Body of pancreas (tissue), 4 donors: ENCODE measurements at regions not wholly inside any gene's neighbourhood (a gene's known extent, or its start where the extent isn't known, plus 50 kb on each side); places are given as distances from the start of the nearest gene placed in this dataset.

Source experiments
- ATAC-seq: fragments of 150-250 bp; one replicate; pipeline ENCODE4 v1.9.1; 2016
- DNase-seq, 4 donors: peaks; one replicate each; pipeline ENCODE4 v3.0.0-alpha.2; 2019
- H3K27ac ChIP-seq, 4 donors: fragments of 200-600 bp; sonication (generic); 1 replicate in 3 of 4; 2 replicates in 1 of 4; pipeline versions ENCODE4 v1.5.1 to v1.6.1; 2016 to 2019; ENCODE audit warnings: mild to moderate bottlenecking in 1 of 4, mixed read lengths in 1 of 4, moderate library complexity in 1 of 4
- H3K27me3 ChIP-seq, 2 donors: fragments of 200-600 bp; sonication (generic); one replicate each; pipeline ENCODE4 v1.6.0; 2016; ENCODE audit warnings: mild to moderate bottlenecking in 1 of 2
- H3K36me3 ChIP-seq, 2 donors: fragments of 200-600 bp; sonication (generic); replicated peaks in 1 of 2; 2 replicates each; pipeline ENCODE4 v1.5.1; 2016; ENCODE audit warnings: low read depth in 2 of 2; ENCODE audit not compliant: insufficient read depth in 1 of 2
- H3K4me1 ChIP-seq: fragments of 200-600 bp; sonication (generic); one replicate; pipeline ENCODE4 v1.6.0; 2016
- H3K4me3 ChIP-seq, 2 donors: fragments of 200-600 bp; sonication (generic); 1 replicate in 1 of 2; 2 replicates in 1 of 2; pipeline ENCODE4 v1.5.1; 2016 to 2019
- H3K9me3 ChIP-seq, 3 donors: fragments of 200-600 bp; sonication (generic); 1 replicate in 2 of 3; 2 replicates in 1 of 3; pipeline ENCODE4 v1.5.1; 2016
- CTCF ChIP-seq, 7 experiments: fragments of 450-650 bp in 4 of 7; fragments of 200-600 bp in 3 of 7; sonication (generic) in 3 of 7; IDR thresholded peaks; one replicate each; pipeline ENCODE4 v1.5.1; 2016 to 2019; ENCODE audit warnings: antibody characterized with exemption in 7 of 7
- POLR2A ChIP-seq, 3 donors: fragments of 450-650 bp; IDR thresholded peaks; one replicate each; pipeline ENCODE4 v1.6.1; 2016; ENCODE audit warnings: antibody characterized with exemption in 3 of 3, mild to moderate bottlenecking in 2 of 3
- WGBS, 2 donors: methylation state at CpG; one replicate each; pipeline ENCODE4 v1.1.5; 2017; 5-methylcytosine and 5-hydroxymethylcytosine counted together
- intact Hi-C: fragments of 100-400 bp; cut with DNase I; formaldehyde crosslinking; loops from one replicate; pipeline ENCODE4 v1.15.1; 2023

GRCh38 chr1:232447125-232447524, 182.8 kb downstream of the SIPA1L2 start:
- Histone ChIP-seq H3K4me3 (no peak overlapping the region), H3K9me3 (no peaks in the 10 kb centered on the region), H3K36me3 (no peaks in the 10 kb centered on the region), H3K4me1 (no peaks in the 10 kb centered on the region), H3K27ac (no peak overlapping the region), H3K27me3 (no peaks in the 10 kb centered on the region)
- ATAC-seq (no peak), DNase-seq (no peak)
- 78 to 80% methylated on average over 2 of the region's 2 CpGs for WGBS, 2 donors
- TF ChIP-seq POLR2A (IDR thresholded peaks at IDR 0.05) = no peak
- TF ChIP-seq CTCF (IDR thresholded peaks at IDR 0.05) = no peak
- intact Hi-C loops = no loop called here

GRCh38 chr1:232445361-232446106, 184.4 kb downstream of the SIPA1L2 start:
- peaks cover 0 to 3% of the 10 kb centered on the region in 2 donors for H3K36me3 ChIP-seq

GRCh38 chr1:232443372-232443771, 186.6 kb downstream of the SIPA1L2 start:
- no peak overlapping the region for H3K27ac ChIP-seq
- intact Hi-C loops = no loop called here
- H3K4me1 ChIP-seq = no peaks in the 10 kb centered on the region
- no peak for TF ChIP-seq CTCF (IDR thresholded peaks at IDR 0.05)
- no peak for TF ChIP-seq POLR2A (IDR thresholded peaks at IDR 0.05)
- H3K4me3 ChIP-seq = no peak overlapping the region
- no peaks in the 10 kb centered on the region for H3K9me3 ChIP-seq
- H3K27me3 ChIP-seq = no peaks in the 10 kb centered on the region
- H3K36me3 ChIP-seq = peaks cover 0 to 4% of the 10 kb centered on the region in 2 donors
- no peak for DNase-seq
- no peak for ATAC-seq
- 69 to 83% methylated on average over 7 of the region's 7 CpGs for WGBS, 2 donors

More at GRCh38 chr1:232445361-232446106, 184.4 kb downstream of the SIPA1L2 start:
- Histone ChIP-seq H3K27me3 (no peaks in the 10 kb centered on the region), H3K27ac (no peak overlapping the region), H3K4me1 (no peaks in the 10 kb centered on the region), H3K9me3 (no peaks in the 10 kb centered on the region), H3K4me3 (no peak overlapping the region)
- ATAC-seq (no peak), DNase-seq (no peak)
- intact Hi-C loops = no loop called here
- 92 to 93% methylated on average over 23 to 24 of the region's 24 CpGs for WGBS, 2 donors
- TF ChIP-seq POLR2A (IDR thresholded peaks at IDR 0.05) = no peak
- TF ChIP-seq CTCF (IDR thresholded peaks at IDR 0.05) = no peak

GRCh38 chr1:232441036-232441411, 188.9 kb downstream of the SIPA1L2 start:
- Histone ChIP-seq H3K9me3 (no peaks in the 10 kb centered on the region), H3K4me1 (no peaks in the 10 kb centered on the region), H3K4me3 (no peak overlapping the region), H3K27me3 (no peaks in the 10 kb centered on the region), H3K27ac (no peak overlapping the region), H3K36me3 (peaks cover 0 to 4% of the 10 kb centered on the region in 2 donors)
- intact Hi-C loops = no loop called here
- TF ChIP-seq POLR2A (IDR thresholded peaks at IDR 0.05) (no peak), CTCF (IDR thresholded peaks at IDR 0.05) (no peak)
- DNase-seq = no peak
- 87 to 100% methylated on average over 1 of the region's 1 CpG for WGBS, 2 donors
- ATAC-seq = no peak
